ENCODE measurements at regions not wholly inside any gene's neighbourhood (a gene's known extent, or its start where the extent isn't known, plus 50 kb on each side); places are given as distances from the start of the nearest gene placed in this dataset.

- Mint-ChIP-seq H3K27me3 (ENCODE audit: unreplicated experiment) (peaks cover 3% of the 10 kb centered on the region), H3K36me3 (ENCODE audit: unreplicated experiment) (no peaks in the 10 kb centered on the region), H3K27ac (ENCODE audit: unreplicated experiment) (no peak overlapping the region), H3K4me3 (ENCODE audit: unreplicated experiment) (no peak overlapping the region), H3K9me3 (ENCODE audit: unreplicated experiment) (no peaks in the 10 kb centered on the region), H3K4me1 (ENCODE audit: low read depth, unreplicated experiment) (no peaks in the 10 kb centered on the region)
- DNase-seq = no peak
- no peak for TF ChIP-seq CTCF (IDR thresholded peaks at IDR 0.05; ENCODE audit: partially characterized antibody, unreplicated experiment)
These were observed 263.9 kb downstream of the PLPP3 start for GRCh38 chr1:56315293-56315942.

- no peak overlapping the region for H3K4me3 Mint-ChIP-seq (ENCODE audit: unreplicated experiment)
- no peak for DNase-seq
- no peaks in the 10 kb centered on the region for H3K4me1 Mint-ChIP-seq (ENCODE audit: low read depth, unreplicated experiment)
- no peak for TF ChIP-seq CTCF (IDR thresholded peaks at IDR 0.05; ENCODE audit: partially characterized antibody, unreplicated experiment)
- H3K27ac Mint-ChIP-seq (ENCODE audit: unreplicated experiment) = no peak overlapping the region
- no peaks in the 10 kb centered on the region for H3K27me3 Mint-ChIP-seq (ENCODE audit: unreplicated experiment)
- no peaks in the 10 kb centered on the region for H3K36me3 Mint-ChIP-seq (ENCODE audit: unreplicated experiment)
- no peaks in the 10 kb centered on the region for H3K9me3 Mint-ChIP-seq (ENCODE audit: unreplicated experiment)
These were observed 265.8 kb downstream of the PLPP3 start for GRCh38 chr1:56313560-56313959.

GRCh38 chr1:56311766-56312165 is 267.6 kb downstream of the PLPP3 start:
- H3K4me3 Mint-ChIP-seq (ENCODE audit: unreplicated experiment) = no peak overlapping the region
- no peaks in the 10 kb centered on the region for H3K4me1 Mint-ChIP-seq (ENCODE audit: low read depth, unreplicated experiment)
- H3K27me3 Mint-ChIP-seq (ENCODE audit: unreplicated experiment) = no peaks in the 10 kb centered on the region
- TF ChIP-seq CTCF (IDR thresholded peaks at IDR 0.05; ENCODE audit: partially characterized antibody, unreplicated experiment) = no peak
- DNase-seq = no peak
- H3K9me3 Mint-ChIP-seq (ENCODE audit: unreplicated experiment) = peaks cover 1% of the 10 kb centered on the region
- H3K36me3 Mint-ChIP-seq (ENCODE audit: unreplicated experiment) = peaks cover 4% of the 10 kb centered on the region
- no peak overlapping the region for H3K27ac Mint-ChIP-seq (ENCODE audit: unreplicated experiment)

- peaks cover 1% of the 10 kb centered on the region for H3K9me3 Mint-ChIP-seq (ENCODE audit: unreplicated experiment)
- no peaks in the 10 kb centered on the region for H3K4me1 Mint-ChIP-seq (ENCODE audit: low read depth, unreplicated experiment)
- no peak overlapping the region for H3K27ac Mint-ChIP-seq (ENCODE audit: unreplicated experiment)
- TF ChIP-seq CTCF (IDR thresholded peaks at IDR 0.05; ENCODE audit: partially characterized antibody, unreplicated experiment) = no peak
- peaks cover 4% of the 10 kb centered on the region for H3K36me3 Mint-ChIP-seq (ENCODE audit: unreplicated experiment)
- H3K4me3 Mint-ChIP-seq (ENCODE audit: unreplicated experiment) = no peak overlapping the region
- no peaks in the 10 kb centered on the region for H3K27me3 Mint-ChIP-seq (ENCODE audit: unreplicated experiment)
- DNase-seq = no peak
These were observed 268.4 kb downstream of the PLPP3 start for GRCh38 chr1:56310945-56311344.

GRCh38 chr1:56309065-56309464 is 270.3 kb downstream of the PLPP3 start:
- Mint-ChIP-seq H3K27me3 (ENCODE audit: unreplicated experiment) (no peaks in the 10 kb centered on the region), H3K4me3 (ENCODE audit: unreplicated experiment) (no peak overlapping the region), H3K4me1 (ENCODE audit: low read depth, unreplicated experiment) (no peaks in the 10 kb centered on the region), H3K9me3 (ENCODE audit: unreplicated experiment) (peaks cover 1% of the 10 kb centered on the region), H3K36me3 (ENCODE audit: unreplicated experiment) (peaks cover 4% of the 10 kb centered on the region), H3K27ac (ENCODE audit: unreplicated experiment) (no peak overlapping the region)
- no peak for TF ChIP-seq CTCF (IDR thresholded peaks at IDR 0.05; ENCODE audit: partially characterized antibody, unreplicated experiment)
- no peak for DNase-seq

Data from glutamatergic neuron (in vitro differentiated cells).